GM23248 (cell line): ENCODE measurements at regions not wholly inside any gene's neighbourhood (a gene's known extent, or its start where the extent isn't known, plus 50 kb on each side); places are given as distances from the start of the nearest gene placed in this dataset.

Experiments
- DNase-seq: peaks from one replicate; pipeline ENCODE4 v3.0.0-alpha.2; 2015
- H2AFZ ChIP-seq: fragments of 200-600 bp; sonication (generic); 2 replicates; pipeline ENCODE4 v1.6.1; 2016; ENCODE audit warnings: antibody characterized with exemption
- H3F3A ChIP-seq: fragments of 200-600 bp; sonication (generic); 2 replicates; pipeline ENCODE4 v1.6.1; 2016; ENCODE audit warnings: mild to moderate bottlenecking, antibody characterized with exemption, mixed run types; ENCODE audit not compliant: insufficient read depth
- H3K27ac ChIP-seq: fragments of 200-600 bp; sonication (generic); 2 replicates; pipeline ENCODE4 v1.5.1; 2016; ENCODE audit warnings: mild to moderate bottlenecking
- H3K27me3 ChIP-seq: fragments of 200-600 bp; sonication (generic); replicated peaks from 2 replicates; pipeline ENCODE4 v1.6.1; 2016; ENCODE audit warnings: mild to moderate bottlenecking; ENCODE audit not compliant: insufficient read depth
- H3K36me3 ChIP-seq: fragments of 200-600 bp; sonication (generic); 2 replicates; pipeline ENCODE4 v1.6.1; 2016; ENCODE audit warnings: low read depth, mild to moderate bottlenecking
- H3K4me1 ChIP-seq: fragments of 200-600 bp; sonication (generic); 2 replicates; pipeline ENCODE4 v1.6.1; 2016; ENCODE audit warnings: mild to moderate bottlenecking; ENCODE audit not compliant: insufficient read depth
- H3K4me2 ChIP-seq: fragments of 200-600 bp; sonication (generic); one replicate; pipeline ENCODE4 v1.6.1; 2016; ENCODE audit warnings: mild to moderate bottlenecking; ENCODE audit not compliant: unreplicated experiment
- H3K4me3 ChIP-seq: fragments of 200-600 bp; sonication (generic); 2 replicates; pipeline ENCODE4 v1.5.1; 2016; ENCODE audit warnings: mild to moderate bottlenecking
- H3K79me2 ChIP-seq: fragments of 200-600 bp; sonication (generic); 2 replicates; pipeline ENCODE4 v1.6.1; 2016; ENCODE audit warnings: mild to moderate bottlenecking; ENCODE audit not compliant: insufficient read depth
- H3K9ac ChIP-seq: fragments of 200-600 bp; sonication (generic); 2 replicates; pipeline ENCODE4 v1.6.1; 2016; ENCODE audit warnings: mild to moderate bottlenecking
- H3K9me2 ChIP-seq: fragments of 200-600 bp; sonication (generic); 2 replicates; pipeline ENCODE4 v1.6.1; 2016; ENCODE audit warnings: mixed run types, mild to moderate bottlenecking, moderate library complexity; ENCODE audit not compliant: insufficient read depth
- H3K9me3 ChIP-seq: fragments of 200-600 bp; sonication (generic); one replicate; pipeline ENCODE4 v1.6.1; 2017; ENCODE audit warnings: low read depth
- H4K20me1 ChIP-seq: fragments of 200-600 bp; sonication (generic); 2 replicates; pipeline ENCODE4 v1.6.0; 2016; ENCODE audit not compliant: insufficient read depth
- EZH2 ChIP-seq: fragments of 200-600 bp; sonication (generic); IDR thresholded peaks from 2 replicates; pipeline ENCODE4 v1.6.1; 2018; ENCODE audit warnings: antibody characterized with exemption, mild to moderate bottlenecking; ENCODE audit not compliant: insufficient read depth, poor library complexity, severe bottlenecking
- EZH2phosphoT487 ChIP-seq: fragments of 200-600 bp; sonication (generic); IDR thresholded peaks from 2 replicates; pipeline ENCODE4 v1.6.1; 2018; ENCODE audit warnings: antibody characterized with exemption, moderate library complexity, mild to moderate bottlenecking, low read depth; ENCODE audit not compliant: insufficient read depth
- WGBS, 2 experiments: methylation state at CpG; one replicate each; pipeline ENCODE4 v1.1.6; 2015 to 2017; ENCODE audit warnings: low lambda C conversion rate in 2 of 2, low coverage in 1 of 2; ENCODE audit errors: missing lambda C conversion rate in 2 of 2; 5-methylcytosine and 5-hydroxymethylcytosine counted together
- in situ Hi-C: fragments of 300-500 bp; cut with MboI; formaldehyde crosslinking; loops from 2 replicates; pipeline ENCODE4 v1.15.0; 2020

DNA sequence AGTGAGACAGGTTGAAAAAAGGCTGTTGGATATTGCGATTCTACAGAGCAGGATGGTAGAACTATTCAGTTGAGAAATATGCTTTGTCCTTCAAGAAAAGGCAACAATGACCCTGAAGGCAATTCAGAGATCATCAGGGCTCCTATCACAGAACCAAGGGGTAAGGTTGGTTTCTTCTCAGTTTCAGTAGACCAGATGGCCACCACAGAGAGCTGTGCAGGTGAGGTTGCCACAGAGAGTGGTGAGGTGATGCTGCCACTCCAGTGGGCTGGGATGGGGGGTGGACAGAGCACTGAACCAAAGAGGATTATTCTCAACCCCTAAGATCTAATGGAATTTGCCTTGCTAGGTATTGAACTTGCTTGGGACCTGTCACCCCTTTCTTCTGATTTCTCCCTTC lies 64.6 kb upstream of the ZBTB7C start:
- H3F3A ChIP-seq: peaks cover 21% of the 10 kb centered on the region
- TF ChIP-seq EZH2phosphoT487 (no peak), EZH2 (no peak)
- 91 to 94% methylated on average over 1 of the region's 1 CpG for WGBS, 2 experiments
- H3K9me3 ChIP-seq: no peaks in the 10 kb centered on the region
- H4K20me1 ChIP-seq: no peaks in the 10 kb centered on the region
- no peak for DNase-seq
- H3K27me3 ChIP-seq: no peaks in the 10 kb centered on the region
- no peak overlapping the region for H2AFZ ChIP-seq
- H3K27ac ChIP-seq: no peak overlapping the region
- no peaks in the 10 kb centered on the region for H3K79me2 ChIP-seq
- H3K4me1 ChIP-seq: peaks cover 33% of the 10 kb centered on the region
- in situ Hi-C loops: loop anchor here (10.0 kb wide), 1 partner anchor 171 kb away; no protein-coding TSS in a partner anchor
- no peaks in the 10 kb centered on the region for H3K9me2 ChIP-seq
- no peak overlapping the region for H3K9ac ChIP-seq
- no peaks in the 10 kb centered on the region for H3K36me3 ChIP-seq
- no peak overlapping the region for H3K4me2 ChIP-seq
- no peak overlapping the region for H3K4me3 ChIP-seq

DNA sequence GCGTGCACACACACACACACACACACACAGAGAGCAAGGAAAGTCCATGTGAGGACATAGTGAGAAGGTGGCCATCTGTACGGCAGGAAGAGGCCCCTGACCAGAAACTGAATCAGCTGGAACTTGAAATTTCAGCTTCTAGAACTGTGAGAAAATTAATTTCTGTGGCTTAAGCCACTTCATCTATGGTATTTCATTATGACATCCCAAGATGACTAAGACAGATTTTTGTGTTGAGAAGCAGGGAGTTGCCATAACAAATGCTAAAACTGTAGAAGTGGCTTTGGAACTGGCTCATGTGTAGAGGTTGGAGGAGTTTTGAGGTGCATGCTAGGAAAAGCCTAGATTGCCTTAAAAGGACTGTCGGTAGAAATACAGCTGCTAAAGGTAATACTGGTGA lies 63.4 kb upstream of the ZBTB7C start:
- H3K27me3 ChIP-seq: no peaks in the 10 kb centered on the region
- DNase-seq: peak; percentile 75

DNA sequence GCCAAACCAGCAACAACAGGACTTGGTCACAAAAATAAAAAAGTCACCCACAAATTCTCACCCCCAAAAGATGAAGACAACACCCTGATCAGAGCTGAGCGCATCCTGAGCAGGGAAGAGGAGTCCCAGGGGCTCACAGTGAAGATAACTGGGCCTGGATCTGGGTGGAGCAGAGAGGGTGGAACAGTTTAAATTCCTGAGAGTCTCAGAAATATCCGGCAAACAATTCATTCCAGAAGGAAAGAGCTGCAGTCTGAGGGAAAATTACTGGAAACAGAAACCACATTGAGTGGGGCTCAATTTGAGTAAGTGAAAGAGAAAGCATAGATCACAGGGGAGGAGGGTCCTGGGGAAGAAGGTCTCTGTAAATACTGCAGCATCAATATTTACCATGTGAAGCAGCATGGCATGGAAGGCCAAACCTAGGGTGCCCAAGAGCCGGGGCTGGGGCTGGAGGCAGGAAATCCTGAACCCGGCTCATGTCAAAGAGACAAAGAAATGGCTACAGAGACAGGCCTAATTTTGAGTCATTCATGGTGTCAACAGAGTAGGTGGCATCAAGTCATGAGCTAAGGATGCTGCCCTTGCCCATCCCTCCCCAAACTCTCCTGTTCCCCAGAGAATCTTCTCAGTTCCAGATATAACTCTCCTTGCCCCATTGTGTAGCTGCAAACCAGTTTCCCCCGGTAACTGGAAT lies 61.4 kb upstream of the ZBTB7C start:
- in situ Hi-C loops: loop anchor here (10.0 kb wide), 1 partner anchor 174 kb away; no protein-coding TSS in a partner anchor
- H3K4me2 ChIP-seq: peak overlapping the region; percentile 61
- DNase-seq: peak; percentile 70
- H3K36me3 ChIP-seq: no peaks in the 10 kb centered on the region
- peaks cover 21% of the 10 kb centered on the region for H3F3A ChIP-seq
- H3K79me2 ChIP-seq: no peaks in the 10 kb centered on the region
- peak overlapping the region; percentile 60 for H2AFZ ChIP-seq
- 43 to 48% methylated on average over 5 of the region's 5 CpGs for whole genome bisulfite sequencing, 2 experiments
- no peaks in the 10 kb centered on the region for H3K9me2 ChIP-seq
- no peak for TF ChIP-seq EZH2phosphoT487
- no peak for TF ChIP-seq EZH2
- peak overlapping the region; percentile 21 for H3K4me3 ChIP-seq
- peak overlapping the region; percentile 49 for H3K9ac ChIP-seq
- no peaks in the 10 kb centered on the region for H3K27me3 ChIP-seq
- no peaks in the 10 kb centered on the region for H4K20me1 ChIP-seq
- H3K27ac ChIP-seq: peak overlapping the region; percentile 80
- H3K9me3 ChIP-seq: no peaks in the 10 kb centered on the region
- H3K4me1 ChIP-seq: peaks cover 34% of the 10 kb centered on the region

More for the DNA sequence above, 63.4 kb upstream of the ZBTB7C start:
- no peak overlapping the region for H2AFZ ChIP-seq
- no peaks in the 10 kb centered on the region for H3K9me3 ChIP-seq
- peaks cover 41% of the 10 kb centered on the region for H3K4me1 ChIP-seq
- in situ Hi-C loops: loop anchor here (10.0 kb wide), 1 partner anchor 172 kb away; no protein-coding TSS in a partner anchor
- H3K4me3 ChIP-seq: no peak overlapping the region
- no peaks in the 10 kb centered on the region for H3K79me2 ChIP-seq
- no peak for TF ChIP-seq EZH2phosphoT487
- H3F3A ChIP-seq: peaks cover 21% of the 10 kb centered on the region
- H3K9ac ChIP-seq: no peak overlapping the region
- H4K20me1 ChIP-seq: no peaks in the 10 kb centered on the region
- H3K4me2 ChIP-seq: no peak overlapping the region
- WGBS, 2 experiments: 89 to 92% methylated on average over 3 of the region's 3 CpGs
- no peaks in the 10 kb centered on the region for H3K36me3 ChIP-seq
- H3K9me2 ChIP-seq: no peaks in the 10 kb centered on the region
- peak overlapping the region; percentile 43 for H3K27ac ChIP-seq

DNA sequence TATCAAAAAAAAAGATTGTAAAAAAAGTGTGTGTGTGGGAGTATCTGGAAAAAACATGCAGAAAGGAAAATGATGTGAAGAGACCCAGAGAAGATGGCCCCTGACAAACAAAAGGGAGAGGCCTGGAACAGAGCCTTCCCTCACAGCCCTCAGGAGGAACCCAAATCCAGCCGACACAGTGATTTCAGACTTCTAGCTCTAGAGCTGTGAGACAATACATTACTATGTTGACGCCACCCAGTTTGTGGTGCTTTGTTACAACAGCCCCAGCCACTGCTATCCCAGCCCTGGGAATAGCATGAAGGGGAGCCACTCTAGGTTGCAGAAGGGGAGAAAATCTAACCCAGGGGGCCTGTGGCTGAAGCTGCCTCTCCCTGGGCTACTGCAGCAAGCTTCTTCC lies 59.0 kb upstream of the ZBTB7C start:
- peak overlapping the region; percentile 7; the same call in 1 of the 2 replicates for H3K27ac ChIP-seq

More for the DNA sequence above, 59.0 kb upstream of the ZBTB7C start:
- Histone ChIP-seq H3K9ac (no peak overlapping the region), H3K4me2 (no peak overlapping the region), H3K9me3 (no peaks in the 10 kb centered on the region), H3K79me2 (no peaks in the 10 kb centered on the region), H3K27me3 (no peaks in the 10 kb centered on the region), H3F3A (peaks cover 21% of the 10 kb centered on the region), H3K4me1 (peaks cover 34% of the 10 kb centered on the region), H3K9me2 (no peaks in the 10 kb centered on the region), H3K36me3 (no peaks in the 10 kb centered on the region), H3K4me3 (no peak overlapping the region), H2AFZ (no peak overlapping the region), H4K20me1 (no peaks in the 10 kb centered on the region)
- 75 to 86% methylated on average over 2 of the region's 2 CpGs for WGBS, 2 experiments
- no peak for TF ChIP-seq EZH2
- no peak for TF ChIP-seq EZH2phosphoT487
- in situ Hi-C loops: no loop called here
- peak; percentile 74 for DNase-seq
